Spinal cord (tissue), 9 donors: ENCODE measurements at regions not wholly inside any gene's neighbourhood (a gene's known extent, or its start where the extent isn't known, plus 50 kb on each side); places are given as distances from the start of the nearest gene placed in this dataset.

Experiments
- DNase-seq, 6 donors: peaks; one replicate each; pipeline versions ENCODE4 v3.0.0 to v3.0.0-alpha.2; 2013 to 2015; ENCODE audit warnings: low spot score in 6 of 6, low read depth in 4 of 6
- H3K27ac ChIP-seq: one replicate; pipeline ENCODE4 v1.5.1; 2013; ENCODE audit warnings: low read depth, low read length, control low read depth
- H3K27me3 ChIP-seq: one replicate; pipeline ENCODE4 v1.6.1; 2013; ENCODE audit warnings: low read length; ENCODE audit not compliant: control insufficient read depth, insufficient read depth
- H3K36me3 ChIP-seq: one replicate; pipeline ENCODE4 v1.6.1; 2013; ENCODE audit warnings: low read length; ENCODE audit not compliant: control insufficient read depth, insufficient read depth
- H3K4me1 ChIP-seq: one replicate; pipeline ENCODE4 v1.6.1; 2013; ENCODE audit warnings: low read length; ENCODE audit not compliant: control insufficient read depth, insufficient read depth
- H3K4me3 ChIP-seq: one replicate; pipeline ENCODE4 v1.5.1; 2013; ENCODE audit warnings: low read depth, low read length, control low read depth
- H3K9me3 ChIP-seq: one replicate; pipeline ENCODE4 v1.6.1; 2013; ENCODE audit warnings: low read length; ENCODE audit not compliant: control insufficient read depth, insufficient read depth
- WGBS: methylation state at CpG from one replicate; pipeline ENCODE4 v1.1.5; 2013; ENCODE audit warnings: missing lambda C conversion rate; ENCODE audit not compliant: insufficient coverage; 5-methylcytosine and 5-hydroxymethylcytosine counted together
- donor health status: healthy.

GRCh38 chr7:35985126-35985754 lies 167.8 kb upstream of the EEPD1 start:
- Histone ChIP-seq H3K4me1 (peaks cover 8% of the 10 kb centered on the region), H3K4me3 (no peak overlapping the region), H3K36me3 (no peaks in the 10 kb centered on the region), H3K9me3 (no peaks in the 10 kb centered on the region), H3K27ac (no peak overlapping the region), H3K27me3 (no peaks in the 10 kb centered on the region)
- WGBS: 26% methylated on average over 6 of the region's 7 CpGs
- peak in 4 of 6 donors; percentile 36 to 84 (median 64) for DNase-seq

- Histone ChIP-seq H3K36me3 (no peaks in the 10 kb centered on the region), H3K27me3 (no peaks in the 10 kb centered on the region), H3K4me1 (peaks cover 5% of the 10 kb centered on the region), H3K4me3 (no peak overlapping the region), H3K27ac (no peak overlapping the region), H3K9me3 (no peaks in the 10 kb centered on the region)
- no peak for DNase-seq
- WGBS: 84% methylated on average over 6 of the region's 6 CpGs
Measured at GRCh38 chr7:35987016-35987415, 166.0 kb upstream of the EEPD1 start.

DNA sequence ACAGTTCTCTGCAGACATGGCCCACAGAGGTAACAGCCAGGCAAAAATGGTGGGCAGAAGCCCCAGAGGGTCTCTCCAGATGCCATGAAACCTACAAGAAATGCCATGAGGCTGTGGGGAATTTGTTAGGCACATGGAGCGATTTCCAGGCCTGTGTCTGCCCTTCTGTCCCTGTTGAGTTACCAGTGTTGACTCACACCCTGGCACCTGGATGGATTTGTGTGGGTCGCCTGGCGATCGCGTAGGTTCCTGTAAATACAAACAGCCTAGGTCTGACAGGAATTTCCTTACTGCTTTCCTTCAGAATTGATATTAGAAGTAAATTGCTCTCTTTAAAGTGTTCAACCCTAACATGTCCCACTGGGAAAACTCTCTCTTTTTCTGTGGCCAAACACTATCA lies 164.9 kb upstream of the EEPD1 start:
- Histone ChIP-seq H3K27me3 (no peaks in the 10 kb centered on the region), H3K4me1 (peaks cover 5% of the 10 kb centered on the region), H3K36me3 (no peaks in the 10 kb centered on the region), H3K4me3 (no peak overlapping the region), H3K9me3 (no peaks in the 10 kb centered on the region), H3K27ac (peak overlapping the region; percentile 58)
- no peak for DNase-seq
- WGBS: 92% methylated on average over 1 of the region's 5 CpGs

DNA sequence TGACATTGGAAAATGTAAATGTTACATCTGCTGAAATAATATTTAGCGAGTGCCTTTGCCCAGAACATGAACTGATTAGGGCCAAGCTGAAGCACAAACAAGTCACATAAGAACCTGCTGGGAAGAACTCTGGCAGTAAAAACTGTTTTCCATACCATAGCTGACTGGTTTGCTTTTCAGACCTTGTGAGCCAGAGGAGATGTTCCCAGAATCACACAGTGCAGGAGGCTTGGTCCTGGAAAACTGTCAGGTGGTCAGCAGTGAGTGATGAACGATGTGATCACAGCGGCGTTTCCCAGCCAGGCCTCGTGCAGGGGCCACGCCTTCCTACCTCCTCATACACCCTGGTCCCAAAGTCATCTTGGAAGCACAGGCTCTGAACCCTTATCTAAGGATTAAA lies 164.2 kb upstream of the EEPD1 start:
- DNase-seq: peak in 1 of 6 donors; percentile 78

GRCh38 chr7:35991511-35992232 lies 161.4 kb upstream of the EEPD1 start:
- no peak overlapping the region for H3K4me3 ChIP-seq
- no peaks in the 10 kb centered on the region for H3K4me1 ChIP-seq
- DNase-seq: no peak
- no peaks in the 10 kb centered on the region for H3K27me3 ChIP-seq
- H3K36me3 ChIP-seq: no peaks in the 10 kb centered on the region
- no peaks in the 10 kb centered on the region for H3K9me3 ChIP-seq
- no peak overlapping the region for H3K27ac ChIP-seq
- 100% methylated on average over 2 of the region's 6 CpGs for WGBS

More for the DNA sequence above, 164.2 kb upstream of the EEPD1 start:
- WGBS: 40% methylated on average over 1 of the region's 6 CpGs
- H3K9me3 ChIP-seq: no peaks in the 10 kb centered on the region
- H3K27ac ChIP-seq: peak overlapping the region; percentile 58
- H3K4me3 ChIP-seq: no peak overlapping the region
- no peaks in the 10 kb centered on the region for H3K27me3 ChIP-seq
- H3K4me1 ChIP-seq: peaks cover 5% of the 10 kb centered on the region
- no peaks in the 10 kb centered on the region for H3K36me3 ChIP-seq

DNA sequence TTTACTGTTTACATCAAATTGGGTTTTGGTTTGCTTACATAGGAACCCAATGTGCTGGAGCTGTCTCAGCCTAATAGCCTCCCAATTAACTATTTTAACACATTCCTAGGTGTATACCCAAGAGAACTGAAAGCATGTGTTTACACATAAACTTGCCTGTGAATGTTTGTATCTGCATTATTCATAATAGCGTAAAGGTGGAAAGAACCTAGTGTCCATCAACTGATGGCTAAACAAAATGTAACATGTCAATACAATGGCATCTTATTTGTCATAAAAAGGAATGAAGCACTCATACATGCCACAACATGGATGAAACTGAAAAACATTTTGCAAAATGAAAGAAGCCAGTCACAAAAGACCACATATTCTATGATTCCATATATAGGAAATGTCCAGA lies 160.6 kb upstream of the EEPD1 start:
- no peaks in the 10 kb centered on the region for H3K4me1 ChIP-seq
- H3K36me3 ChIP-seq: no peaks in the 10 kb centered on the region
- H3K9me3 ChIP-seq: no peaks in the 10 kb centered on the region
- no CpG with 5 or more reads among the region's 1 CpG for WGBS
- no peak for DNase-seq
- H3K4me3 ChIP-seq: no peak overlapping the region
- no peak overlapping the region for H3K27ac ChIP-seq
- H3K27me3 ChIP-seq: no peaks in the 10 kb centered on the region

DNA sequence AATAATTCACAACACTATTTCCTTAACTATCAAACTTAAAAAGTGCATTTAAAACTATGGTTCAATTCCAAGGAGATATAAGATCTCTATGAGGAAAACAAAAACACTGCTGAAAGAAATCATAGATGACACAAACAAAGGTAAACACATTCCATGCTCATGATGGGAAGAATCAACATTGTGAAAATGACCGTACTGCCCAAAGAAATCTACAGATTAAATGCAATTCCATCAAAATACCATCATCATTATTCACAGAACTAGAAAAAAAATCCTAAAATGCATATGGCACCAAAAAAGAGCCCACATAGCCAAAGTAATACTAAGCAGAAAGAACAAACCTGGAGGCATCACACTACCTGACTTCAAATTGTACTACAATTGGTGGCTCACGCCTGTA lies 159.9 kb upstream of the EEPD1 start:
- Histone ChIP-seq H3K36me3 (no peaks in the 10 kb centered on the region), H3K4me1 (no peaks in the 10 kb centered on the region), H3K4me3 (no peak overlapping the region), H3K27ac (no peak overlapping the region), H3K27me3 (no peaks in the 10 kb centered on the region), H3K9me3 (no peaks in the 10 kb centered on the region)
- 89% methylated on average over 1 of the region's 2 CpGs for WGBS
- DNase-seq: no peak

- Histone ChIP-seq H3K36me3 (no peaks in the 10 kb centered on the region), H3K4me1 (no peaks in the 10 kb centered on the region), H3K9me3 (no peaks in the 10 kb centered on the region), H3K27ac (no peak overlapping the region), H3K27me3 (no peaks in the 10 kb centered on the region), H3K4me3 (no peak overlapping the region)
- peak in 1 of 6 donors; percentile 31 for DNase-seq
- WGBS: 94% methylated on average over 5 of the region's 8 CpGs
Measured at GRCh38 chr7:35993676-35994606, 159.1 kb upstream of the EEPD1 start.

- no peaks in the 10 kb centered on the region for H3K9me3 ChIP-seq
- no peaks in the 10 kb centered on the region for H3K27me3 ChIP-seq
- H3K4me3 ChIP-seq: no peak overlapping the region
- H3K4me1 ChIP-seq: no peaks in the 10 kb centered on the region
- WGBS: 86% methylated on average over 4 of the region's 4 CpGs
- DNase-seq: no peak
- H3K36me3 ChIP-seq: no peaks in the 10 kb centered on the region
- no peak overlapping the region for H3K27ac ChIP-seq
Measured at GRCh38 chr7:35995334-35995733, 157.7 kb upstream of the EEPD1 start.
